H7 (cell line): ENCODE measurements at regions not wholly inside any gene's neighbourhood (a gene's known extent, or its start where the extent isn't known, plus 50 kb on each side); places are given as distances from the start of the nearest gene placed in this dataset.

Source experiments
- DNase-seq: peaks from one replicate; pipeline ENCODE4 v3.0.0; 2012
- H3K27me3 ChIP-seq: 2 replicates; pipeline ENCODE4 v1.6.0; 2011; ENCODE audit warnings: mild to moderate bottlenecking, low read length; ENCODE audit not compliant: control insufficient read depth, insufficient read depth
- H3K36me3 ChIP-seq: replicated peaks from 2 replicates; pipeline ENCODE4 v1.5.1; 2011; ENCODE audit warnings: low read length; ENCODE audit not compliant: control insufficient read depth, insufficient read depth
- H3K4me3 ChIP-seq: 2 replicates; pipeline ENCODE4 v1.5.1; 2011; ENCODE audit warnings: low read depth, mild to moderate bottlenecking, control low read depth, low read length, moderate library complexity; ENCODE audit not compliant: insufficient read depth

DNA sequence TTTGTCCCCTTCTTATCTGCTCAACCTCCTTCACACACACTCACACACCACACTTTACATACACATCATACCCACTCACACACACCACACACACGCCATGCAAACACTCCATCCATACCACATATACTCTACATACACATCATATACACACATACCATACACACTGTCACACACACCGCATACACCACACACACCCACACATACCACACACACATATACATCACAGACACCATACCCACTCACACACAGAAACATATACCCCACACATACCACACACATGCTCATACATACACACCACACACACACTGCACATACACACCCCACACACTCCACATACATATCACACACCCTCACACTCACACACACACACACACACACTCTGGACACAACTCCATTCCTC lies 54.3 kb upstream of the ACP3 start:
- H3K27me3 ChIP-seq, result no peaks in the 10 kb centered on the region; the same call in 1 of the 2 replicates
- no peak overlapping the region for H3K4me3 ChIP-seq
- DNase-seq, result no peak
- no peaks in the 10 kb centered on the region for H3K36me3 ChIP-seq

DNA sequence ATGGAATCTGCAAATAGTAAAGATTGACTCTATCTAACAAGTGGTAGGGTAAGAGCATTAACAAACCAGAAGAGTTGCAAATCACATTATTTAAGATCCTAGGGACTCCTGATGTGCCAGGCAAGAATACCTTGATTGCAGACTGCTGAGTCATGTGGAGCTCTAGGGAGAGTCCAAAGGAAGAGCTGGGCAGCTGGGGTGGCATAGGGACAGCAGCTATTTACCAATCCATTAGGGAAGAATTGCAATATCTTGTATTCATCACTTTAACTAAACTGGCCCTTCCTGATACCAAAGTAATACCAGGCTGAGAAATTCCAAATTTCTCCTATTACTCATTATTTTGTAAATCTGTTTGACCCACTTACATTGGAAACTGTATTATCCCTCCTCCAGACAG lies 52.2 kb upstream of the ACP3 start:
- DNase-seq, result no peak
- Histone ChIP-seq H3K4me3 (no peak overlapping the region), H3K36me3 (no peaks in the 10 kb centered on the region)

DNA sequence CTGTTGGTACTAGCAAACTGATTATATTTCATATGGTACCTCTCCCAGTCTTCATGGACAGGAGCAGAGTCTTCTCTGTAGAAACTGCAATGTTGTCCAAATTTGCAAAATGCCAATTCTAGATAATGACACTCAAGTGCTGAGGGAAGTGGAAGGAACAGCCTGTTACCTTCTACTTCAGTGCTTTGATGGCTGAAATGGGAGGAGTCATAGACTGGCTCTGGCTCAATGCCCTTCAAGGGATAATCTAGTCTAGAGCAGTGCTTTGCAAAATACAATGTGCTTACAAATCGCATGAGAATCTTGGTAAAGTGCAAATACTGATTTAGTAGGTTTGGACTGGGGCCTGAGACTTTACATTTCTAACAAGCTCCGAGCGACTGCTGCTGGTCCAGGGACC lies 51.7 kb upstream of the ACP3 start:
- H3K27me3 ChIP-seq, result no peaks in the 10 kb centered on the region; the same call in 1 of the 2 replicates
- no peak for DNase-seq
- H3K36me3 ChIP-seq, result no peaks in the 10 kb centered on the region
- no peak overlapping the region for H3K4me3 ChIP-seq

More for the DNA sequence above, 52.2 kb upstream of the ACP3 start:
- H3K27me3 ChIP-seq, result no peaks in the 10 kb centered on the region; the same call in 1 of the 2 replicates

DNA sequence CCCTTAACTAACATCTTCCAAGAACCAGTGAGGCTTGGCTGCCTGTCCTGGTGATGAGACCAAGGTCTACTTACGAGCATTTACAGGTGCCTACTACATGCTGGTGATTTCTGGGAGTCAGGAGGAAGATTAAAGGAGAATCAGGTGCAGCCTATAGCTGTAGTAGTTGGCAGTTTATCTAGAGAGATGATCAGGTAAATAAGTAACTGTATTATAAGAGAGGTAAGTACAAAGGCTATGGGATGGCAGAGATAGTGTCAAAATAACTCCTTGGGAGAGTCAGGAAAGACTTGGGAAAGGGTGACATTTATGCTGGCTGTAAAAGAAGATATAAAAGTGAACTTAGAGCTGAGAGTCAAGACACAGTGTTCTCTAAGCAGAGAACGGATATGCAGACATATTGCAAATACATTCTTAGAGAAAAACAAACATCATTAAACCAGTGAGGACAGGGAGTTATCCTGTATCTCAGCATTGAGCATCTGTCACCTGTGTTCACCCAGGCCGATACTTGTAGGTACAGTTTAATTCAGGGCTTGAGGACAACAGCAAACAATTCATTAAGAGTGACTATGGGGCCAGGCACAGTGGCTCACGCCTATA lies 49.7 kb upstream of the ACP3 start:
- no peak overlapping the region for H3K4me3 ChIP-seq
- H3K27me3 ChIP-seq, result no peaks in the 10 kb centered on the region; the same call in 1 of the 2 replicates
- no peaks in the 10 kb centered on the region for H3K36me3 ChIP-seq
- no peak for DNase-seq
